ENCODE measurements at regions not wholly inside any gene's neighbourhood (a gene's known extent, or its start where the extent isn't known, plus 50 kb on each side); places are given as distances from the start of the nearest gene placed in this dataset.

- H3K4me1 ChIP-seq (ENCODE audit: insufficient read depth, low read length, severe bottlenecking): no peaks in the 10 kb centered on the region
- H3K4me3 ChIP-seq (ENCODE audit: low read depth, low read length, poor library complexity, severe bottlenecking): no peak overlapping the region
- no peaks in the 10 kb centered on the region for H4K20me1 ChIP-seq (ENCODE audit: insufficient read depth, low read length)
- H3F3A ChIP-seq (ENCODE audit: insufficient read depth, low read length): no peaks in the 10 kb centered on the region
- H3K79me2 ChIP-seq (ENCODE audit: insufficient read depth, low read length): no peaks in the 10 kb centered on the region
- H3K27ac ChIP-seq (ENCODE audit: low read depth, low read length, poor library complexity, severe bottlenecking): no peak overlapping the region
- H3K9ac ChIP-seq (ENCODE audit: low read length): no peak overlapping the region
- TF ChIP-seq CTCF (IDR thresholded peaks at IDR 0.05; ENCODE audit: low read length) (no peak), EZH2 (IDR thresholded peaks at IDR 0.05; ENCODE audit: borderline replicate concordance, low read length) (no peak)
- H3K36me3 ChIP-seq (ENCODE audit: insufficient read depth, low read length): no peaks in the 10 kb centered on the region
- H3K9me2 ChIP-seq (ENCODE audit: low read depth, low read length): no peaks in the 10 kb centered on the region
- no peak overlapping the region for H2AFZ ChIP-seq (ENCODE audit: low read length)
- H3K4me2 ChIP-seq (ENCODE audit: low read length): no peak overlapping the region
- no peaks in the 10 kb centered on the region for H3K9me3 ChIP-seq (ENCODE audit: low read length)
- no peaks in the 10 kb centered on the region for H3K27me3 ChIP-seq (ENCODE audit: insufficient read depth, low read length)
Measured at GRCh38 chr6:140316966-140317365, 942.5 kb upstream of the CITED2 start.

GRCh38 chr6:140314682-140315081, 940.2 kb upstream of the CITED2 start:
- Histone ChIP-seq H2AFZ (ENCODE audit: low read length) (no peak overlapping the region), H3F3A (ENCODE audit: insufficient read depth, low read length) (no peaks in the 10 kb centered on the region), H3K9ac (ENCODE audit: low read length) (no peak overlapping the region), H3K27ac (ENCODE audit: low read depth, low read length, poor library complexity, severe bottlenecking) (no peak overlapping the region), H3K4me2 (ENCODE audit: low read length) (no peak overlapping the region), H3K9me2 (ENCODE audit: low read depth, low read length) (no peaks in the 10 kb centered on the region), H3K4me1 (ENCODE audit: insufficient read depth, low read length, severe bottlenecking) (no peaks in the 10 kb centered on the region), H3K9me3 (ENCODE audit: low read length) (no peaks in the 10 kb centered on the region), H3K79me2 (ENCODE audit: insufficient read depth, low read length) (no peaks in the 10 kb centered on the region), H3K27me3 (ENCODE audit: insufficient read depth, low read length) (no peaks in the 10 kb centered on the region), H4K20me1 (ENCODE audit: insufficient read depth, low read length) (no peaks in the 10 kb centered on the region), H3K36me3 (ENCODE audit: insufficient read depth, low read length) (no peaks in the 10 kb centered on the region), H3K4me3 (ENCODE audit: low read depth, low read length, poor library complexity, severe bottlenecking) (no peak overlapping the region)
- TF ChIP-seq EZH2 (IDR thresholded peaks at IDR 0.05; ENCODE audit: borderline replicate concordance, low read length) (no peak), CTCF (IDR thresholded peaks at IDR 0.05; ENCODE audit: low read length) (no peak)

GRCh38 chr6:140311146-140311545, 936.7 kb upstream of the CITED2 start:
- no peaks in the 10 kb centered on the region for H3K36me3 ChIP-seq (ENCODE audit: insufficient read depth, low read length)
- H3K27ac ChIP-seq (ENCODE audit: low read depth, low read length, poor library complexity, severe bottlenecking): no peak overlapping the region
- no peaks in the 10 kb centered on the region for H4K20me1 ChIP-seq (ENCODE audit: insufficient read depth, low read length)
- H3K9ac ChIP-seq (ENCODE audit: low read length): no peak overlapping the region
- no peaks in the 10 kb centered on the region for H3K79me2 ChIP-seq (ENCODE audit: insufficient read depth, low read length)
- TF ChIP-seq EZH2 (IDR thresholded peaks at IDR 0.05; ENCODE audit: borderline replicate concordance, low read length) (no peak), CTCF (IDR thresholded peaks at IDR 0.05; ENCODE audit: low read length) (no peak)
- no peaks in the 10 kb centered on the region for H3K4me1 ChIP-seq (ENCODE audit: insufficient read depth, low read length, severe bottlenecking)
- no peaks in the 10 kb centered on the region for H3K9me3 ChIP-seq (ENCODE audit: low read length)
- no peak overlapping the region for H3K4me3 ChIP-seq (ENCODE audit: low read depth, low read length, poor library complexity, severe bottlenecking)
- no peak overlapping the region for H3K4me2 ChIP-seq (ENCODE audit: low read length)
- no peaks in the 10 kb centered on the region for H3K9me2 ChIP-seq (ENCODE audit: low read depth, low read length)
- no peaks in the 10 kb centered on the region for H3F3A ChIP-seq (ENCODE audit: insufficient read depth, low read length)
- no peak overlapping the region for H2AFZ ChIP-seq (ENCODE audit: low read length)
- H3K27me3 ChIP-seq (ENCODE audit: insufficient read depth, low read length): no peaks in the 10 kb centered on the region
